H1 (cell line): ENCODE measurements at regions not wholly inside any gene's neighbourhood (a gene's known extent, or its start where the extent isn't known, plus 50 kb on each side); places are given as distances from the start of the nearest gene placed in this dataset.

Source experiments
- CTCF ChIA-PET: fragments of 300-600 bp; sonication (Branson Sonifier 250); formaldehyde crosslinking; loops from one replicate; lab custom pipeline; 2021; ENCODE audit not compliant: partially characterized antibody; lab: Charles Lee
- POLR2A ChIA-PET: fragments of 300-600 bp; sonication (Branson Sonifier 250); formaldehyde crosslinking; loops from one replicate; lab custom pipeline; 2021; ENCODE audit warnings: inconsistent platforms; ENCODE audit not compliant: partially characterized antibody; lab: Charles Lee
- DNase-seq, 2 experiments: peaks; one replicate each; pipeline versions ENCODE4 v3.0.0 to v3.0.0-alpha.2; 2010 to 2022; ENCODE audit warnings: low spot score in 2 of 2, low read depth in 1 of 2, mixed read lengths in 1 of 2
- FAIRE-seq: peaks from 2 replicates; lab custom pipeline; 2011; peaks lifted over from hg19 to GRCh38; lab: Jason Lieb, UNC
- H2AFZ ChIP-seq: 2 replicates; pipeline ENCODE4 v1.8.1; 2012; ENCODE audit warnings: low read length, inconsistent platforms
- H2AK5ac ChIP-seq: 2 replicates; pipeline ENCODE4 v1.6.1; 2013; ENCODE audit warnings: low read depth, low read length
- H2BK120ac ChIP-seq: replicated peaks from 2 replicates; pipeline ENCODE3; 2013; ENCODE audit warnings: low read depth, low read length, inconsistent platforms
- H2BK12ac ChIP-seq: 2 replicates; pipeline ENCODE4 v1.6.1; 2013; ENCODE audit warnings: low read depth, low read length
- H2BK15ac ChIP-seq: 2 replicates; pipeline ENCODE4 v1.6.1; 2013; ENCODE audit warnings: low read length
- H2BK20ac ChIP-seq: 2 replicates; pipeline ENCODE4 v1.6.1; 2013; ENCODE audit warnings: low read length
- H2BK5ac ChIP-seq: 2 replicates; pipeline ENCODE4 v1.6.1; 2013; ENCODE audit warnings: low read depth, low read length
- H3K14ac ChIP-seq: 2 replicates; pipeline ENCODE4 v1.6.1; 2013; ENCODE audit warnings: inconsistent platforms; ENCODE audit not compliant: insufficient read length
- H3K18ac ChIP-seq: 2 replicates; pipeline ENCODE4 v1.6.1; 2013; ENCODE audit warnings: low read length; ENCODE audit errors: extremely low read depth
- H3K23ac ChIP-seq: 2 replicates; pipeline ENCODE4 v1.6.1; 2013; ENCODE audit warnings: inconsistent platforms; ENCODE audit not compliant: insufficient read length
- H3K23me2 ChIP-seq: 2 replicates; pipeline ENCODE4 v1.6.1; 2013; ENCODE audit warnings: low read depth, low read length
- H3K27ac ChIP-seq: 2 replicates; pipeline ENCODE4 v1.6.1; 2011; ENCODE audit warnings: low read depth, low read length, inconsistent platforms
- H3K27me3 ChIP-seq, 4 experiments: replicated peaks in 1 of 4; 1 replicate in 1 of 4; 2 replicates in 3 of 4; pipeline versions ENCODE4 v1.6.1 to v1.8.1; 2011 to 2013; ENCODE audit warnings: low read length in 3 of 4, mild to moderate bottlenecking in 3 of 4, inconsistent platforms in 2 of 4, mixed read lengths in 2 of 4, moderate library complexity in 1 of 4; ENCODE audit not compliant: control insufficient read depth in 3 of 4, insufficient read depth in 3 of 4; ENCODE audit errors: extremely low read depth in 1 of 4
- H3K36me3 ChIP-seq, 4 experiments: 2 replicates each; pipeline versions ENCODE4 v1.6.1 to v1.8.1; 2011 to 2013; ENCODE audit warnings: mild to moderate bottlenecking in 4 of 4, low read length in 3 of 4, moderate library complexity in 2 of 4, control low read depth in 1 of 4, inconsistent platforms in 1 of 4; ENCODE audit not compliant: insufficient read depth in 4 of 4, control insufficient read depth in 2 of 4
- H3K4ac ChIP-seq: replicated peaks from 2 replicates; pipeline ENCODE3; 2013; ENCODE audit warnings: low read length, low read depth, mixed read lengths, inconsistent platforms; ENCODE audit not compliant: insufficient read length
- H3K4me1 ChIP-seq, 4 experiments: replicated peaks in 1 of 4; 1 replicate in 1 of 4; 2 replicates in 3 of 4; pipeline versions ENCODE4 v1.6.1 to v1.8.1; 2011 to 2013; ENCODE audit warnings: low read length in 3 of 4, inconsistent platforms in 2 of 4, mixed read lengths in 1 of 4; ENCODE audit not compliant: insufficient read depth in 4 of 4, control insufficient read depth in 3 of 4
- H3K4me2 ChIP-seq, 2 experiments: 2 replicates each; pipeline versions ENCODE4 v1.6.1 to v1.8.1; 2011 to 2013; ENCODE audit warnings: low read depth in 2 of 2, low read length in 2 of 2, control low read depth in 1 of 2, inconsistent platforms in 1 of 2, mild to moderate bottlenecking in 1 of 2; ENCODE audit not compliant: insufficient read depth in 1 of 2
- H3K4me3 ChIP-seq, 4 experiments: fragments of 200-600, 300-600 bp in 1 of 4; sonication (generic), shearing (Covaris generic), sonication (Bioruptor Twin) in 1 of 4; 2 replicates each; pipeline versions ENCODE4 v1.5.1 to v1.8.1; 2011 to 2016; ENCODE audit warnings: low read length in 4 of 4, low read depth in 3 of 4, control low read depth in 2 of 4, inconsistent platforms in 2 of 4, mild to moderate bottlenecking in 2 of 4, mixed read lengths in 1 of 4, moderate library complexity in 1 of 4; ENCODE audit not compliant: insufficient read depth in 2 of 4; ENCODE audit errors: extremely low read depth in 1 of 4
- H3K56ac ChIP-seq: replicated peaks from 2 replicates; pipeline ENCODE3; 2013; ENCODE audit warnings: low read depth, mild to moderate bottlenecking, mixed read lengths, low read length, inconsistent platforms; ENCODE audit not compliant: insufficient read length
- H3K79me1 ChIP-seq: 2 replicates; pipeline ENCODE4 v1.6.1; 2013; ENCODE audit warnings: low read depth, low read length, control low read depth
- H3K79me2 ChIP-seq, 2 experiments: 2 replicates each; pipeline versions ENCODE4 v1.6.1 to v1.8.1; 2012 to 2013; ENCODE audit warnings: low read length in 2 of 2, mild to moderate bottlenecking in 2 of 2, inconsistent platforms in 1 of 2; ENCODE audit not compliant: insufficient read depth in 2 of 2, control insufficient read depth in 1 of 2
- H3K9ac ChIP-seq, 4 experiments: replicated peaks in 1 of 4; 1 replicate in 1 of 4; 2 replicates in 3 of 4; pipeline versions ENCODE4 v1.6.1 to v1.8.1; 2011 to 2013; ENCODE audit warnings: low read depth in 3 of 4, low read length in 3 of 4, control low read depth in 2 of 4, mild to moderate bottlenecking in 2 of 4, moderate library complexity in 2 of 4, inconsistent platforms in 1 of 4; ENCODE audit errors: extremely low read depth in 1 of 4
- H3K9me3 ChIP-seq, 2 experiments: 2 replicates each; pipeline versions ENCODE4 v1.6.1 to v1.8.1; 2012 to 2013; ENCODE audit warnings: mild to moderate bottlenecking in 2 of 2, moderate library complexity in 2 of 2, control low read depth in 1 of 2, inconsistent platforms in 1 of 2, low read depth in 1 of 2, low read length in 1 of 2, mixed read lengths in 1 of 2; ENCODE audit not compliant: insufficient read depth in 2 of 2
- H4K20me1 ChIP-seq, 2 experiments: replicated peaks in 1 of 2; 2 replicates each; pipeline versions ENCODE3 to v1.8.1; 2011 to 2013; ENCODE audit warnings: inconsistent platforms in 2 of 2, low read length in 2 of 2, mild to moderate bottlenecking in 1 of 2; ENCODE audit not compliant: insufficient read depth in 2 of 2, control insufficient read depth in 1 of 2
- H4K5ac ChIP-seq: 2 replicates; pipeline ENCODE4 v1.6.1; 2013; ENCODE audit warnings: low read length, low read depth, mixed read lengths, inconsistent platforms; ENCODE audit not compliant: insufficient read length
- H4K8ac ChIP-seq: 2 replicates; pipeline ENCODE4 v1.8.0; 2013; ENCODE audit warnings: mild to moderate bottlenecking, moderate library complexity, low read length, inconsistent platforms; ENCODE audit not compliant: insufficient read depth; ENCODE audit errors: extremely low read depth
- H4K91ac ChIP-seq: replicated peaks from 2 replicates; pipeline ENCODE3; 2013; ENCODE audit warnings: low read length, mixed read lengths, inconsistent platforms; ENCODE audit not compliant: insufficient read length
- BCL11A ChIP-seq, 2 experiments: IDR thresholded peaks; one replicate each; pipeline ENCODE4 v1.6.1; 2011; ENCODE audit warnings: low read depth in 2 of 2, low read length in 2 of 2, mild to moderate bottlenecking in 2 of 2
- CBX5 ChIP-seq: fragments of 300-800, 300-1000 bp; sonication (generic); IDR thresholded peaks from 2 replicates; pipeline ENCODE4 v1.7.1; 2016; ENCODE audit warnings: antibody characterized with exemption, low read length, low read depth
- CBX8 ChIP-seq: fragments of 300-800, 300-1000 bp; sonication (generic); IDR thresholded peaks from 2 replicates; pipeline ENCODE4 v1.7.1; 2016; ENCODE audit warnings: low read depth, low read length, borderline replicate concordance
- EGR1 ChIP-seq: IDR thresholded peaks from 2 replicates; pipeline ENCODE4 v1.6.1; 2011; ENCODE audit warnings: low read depth, low read length, borderline replicate concordance
- HDAC6 ChIP-seq: IDR thresholded peaks from one replicate; pipeline ENCODE4 v1.7.1; 2012; ENCODE audit warnings: low read depth, mild to moderate bottlenecking, inconsistent platforms, low read length, moderate library complexity
- POLR2AphosphoS5 ChIP-seq: IDR thresholded peaks from 2 replicates; pipeline ENCODE4 v1.6.1; 2011; ENCODE audit warnings: low read depth, low read length
- POU5F1 ChIP-seq: IDR thresholded peaks from 2 replicates; pipeline ENCODE4 v1.6.1; 2011; ENCODE audit warnings: low read depth, mild to moderate bottlenecking, low read length, moderate library complexity
- SIX5 ChIP-seq: IDR thresholded peaks from 2 replicates; pipeline ENCODE4 v1.6.1; 2011; ENCODE audit warnings: mild to moderate bottlenecking, low read depth, low read length
- WGBS, 2 experiments: shearing (Covaris generic) in 1 of 2; methylation state at CpG; one replicate each; pipeline versions ENCODE4 v1.1.6 to v1.1.7; 2013 to 2015; ENCODE audit warnings: low lambda C conversion rate in 2 of 2, mixed read lengths in 2 of 2, inconsistent platforms in 1 of 2, low coverage in 1 of 2, missing lambda C conversion rate in 1 of 2; ENCODE audit not compliant: insufficient replicate concordance in 2 of 2, insufficient coverage in 1 of 2, insufficient read length in 1 of 2; ENCODE audit errors: extremely low coverage in 1 of 2, missing lambda C conversion rate in 1 of 2; 5-methylcytosine and 5-hydroxymethylcytosine counted together
- TF ChIP-seq, protein P1 (sequence below): IDR thresholded peaks from 2 replicates; pipeline ENCODE4 v1.6.1; 2012; ENCODE audit warnings: inconsistent platforms

DNA sequence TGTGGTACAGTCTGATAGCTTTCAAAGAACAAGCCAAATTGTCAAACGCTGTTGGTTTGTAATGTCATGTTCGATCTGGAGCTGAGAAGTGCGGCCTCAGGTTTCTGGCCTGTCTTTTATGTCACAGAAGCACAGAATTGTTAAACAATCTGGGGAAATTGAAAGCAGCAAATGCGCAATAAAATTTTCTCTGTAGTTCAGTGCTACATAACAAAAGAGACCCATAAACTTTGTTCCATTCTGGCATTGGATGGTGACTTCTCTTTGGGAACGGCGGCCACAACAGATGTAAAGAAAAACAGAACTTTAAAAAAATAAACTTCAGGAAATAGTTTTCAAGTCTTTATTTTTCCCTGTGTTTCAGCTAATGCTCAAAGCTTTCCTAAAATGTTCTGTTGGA is 106.9 kb downstream of the PRL start:
- 0 out of 7 replicates have a peak, but pooled peaks cover 0 to 2% (median 0%) of the 10 kb centered on the region in 4 experiments for H3K4me1 ChIP-seq
- H3K56ac ChIP-seq = no peak overlapping the region
- no peaks in the 10 kb centered on the region for H3K79me1 ChIP-seq
- H3K4me3 ChIP-seq = no peak overlapping the region
- no peak overlapping the region for H2BK5ac ChIP-seq
- DNase-seq (no peak), FAIRE-seq (no peak)
- H3K27ac ChIP-seq = no peak overlapping the region
- H4K8ac ChIP-seq = no peak overlapping the region
- no peak overlapping the region for H4K5ac ChIP-seq
- H3K9me3 ChIP-seq = peaks cover 0 to 4% of the 10 kb centered on the region in 2 experiments; a peak in 1 of 4 replicates
- no peaks in the 10 kb centered on the region for H4K20me1 ChIP-seq
- H3K4ac ChIP-seq = no peak overlapping the region
- no peak overlapping the region for H2BK12ac ChIP-seq
- H2AFZ ChIP-seq = no peak overlapping the region
- no peak overlapping the region for H3K4me2 ChIP-seq
- TF ChIP-seq EGR1 (no peak), CBX8 (no peak), HDAC6 (no peak), POLR2AphosphoS5 (no peak), SIX5 (no peak), CBX5 (no peak), POU5F1 (no peak), BCL11A (IDR thresholded peaks at IDR 0.05; ENCODE audit: low read depth in 2 of 2, low read length in 2 of 2) (no peak)
- TF ChIP-seq, protein P1, sequence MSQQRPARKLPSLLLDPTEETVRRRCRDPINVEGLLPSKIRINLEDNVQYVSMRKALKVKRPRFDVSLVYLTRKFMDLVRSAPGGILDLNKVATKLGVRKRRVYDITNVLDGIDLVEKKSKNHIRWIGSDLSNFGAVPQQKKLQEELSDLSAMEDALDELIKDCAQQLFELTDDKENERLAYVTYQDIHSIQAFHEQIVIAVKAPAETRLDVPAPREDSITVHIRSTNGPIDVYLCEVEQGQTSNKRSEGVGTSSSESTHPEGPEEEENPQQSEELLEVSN = no peak
- no peak overlapping the region for H4K91ac ChIP-seq
- H3K79me2 ChIP-seq = no peaks in the 10 kb centered on the region
- H2BK120ac ChIP-seq = no peak overlapping the region
- H3K9ac ChIP-seq = no peak overlapping the region
- CTCF ChIA-PET = no interaction called here
- no peak overlapping the region for H2BK15ac ChIP-seq
- no peak overlapping the region for H3K14ac ChIP-seq
- H2BK20ac ChIP-seq = no peak overlapping the region
- no peak overlapping the region for H3K18ac ChIP-seq
- no peak overlapping the region for H2AK5ac ChIP-seq
- peaks cover 0 to 9% (median 4%) of the 10 kb centered on the region in 4 experiments; a peak in 4 of 8 replicates for H3K36me3 ChIP-seq
- H3K23me2 ChIP-seq = no peaks in the 10 kb centered on the region
- 89% methylated on average over 6 of the region's 6 CpGs; no CpG with 5 or more reads in 1 of the 2 experiments for WGBS, 2 experiments
- H3K23ac ChIP-seq = no peak overlapping the region
- no peaks in the 10 kb centered on the region for H3K27me3 ChIP-seq
- POLR2A ChIA-PET = no interaction called here
